ENCODE measurements at regions not wholly inside any gene's neighbourhood (a gene's known extent, or its start where the extent isn't known, plus 50 kb on each side); places are given as distances from the start of the nearest gene placed in this dataset.

- H2AFZ ChIP-seq (ENCODE audit: low read depth, low read length): no peak overlapping the region
- H3K79me2 ChIP-seq (replicated peaks; ENCODE audit: insufficient read depth, low read length): no peaks in the 10 kb centered on the region
- no peaks in the 10 kb centered on the region for H3K9me3 ChIP-seq (ENCODE audit: low read length)
- H3K27me3 ChIP-seq (ENCODE audit: insufficient read depth, low read depth, low read length): no peaks in the 10 kb centered on the region
- no peak overlapping the region for H3K27ac ChIP-seq (ENCODE audit: low read length)
- H3K4me3 ChIP-seq (ENCODE audit: low read length): no peak overlapping the region
- no peak for TF ChIP-seq POLR2AphosphoS5 (IDR thresholded peaks at IDR 0.05)
- no peak for TF ChIP-seq RAD21 (conservative IDR thresholded peaks at IDR 0.05)
- no peak for TF ChIP-seq CTCF (IDR thresholded peaks at IDR 0.05; ENCODE audit: poor library complexity, severe bottlenecking)
- no peak for TF ChIP-seq EZH2 (IDR thresholded peaks at IDR 0.05; ENCODE audit: borderline replicate concordance, insufficient read depth, low read length, poor library complexity, severe bottlenecking)
- no peak for TF ChIP-seq EP300 (conservative IDR thresholded peaks at IDR 0.05; ENCODE audit: poor library complexity, severe bottlenecking)
- TF ChIP-seq SMC3 (conservative IDR thresholded peaks at IDR 0.05; ENCODE audit: poor library complexity): no peak
- TF ChIP-seq REST (IDR thresholded peaks at IDR 0.05; ENCODE audit: borderline replicate concordance): no peak
- TF ChIP-seq MXI1 (conservative IDR thresholded peaks at IDR 0.05; ENCODE audit: poor library complexity, severe bottlenecking): no peak
- TF ChIP-seq TAF1 (IDR thresholded peaks at IDR 0.05; ENCODE audit: low read depth): no peak
- no peaks in the 10 kb centered on the region for H3F3A ChIP-seq (ENCODE audit: insufficient read depth, low read length, poor library complexity, severe bottlenecking)
- H3K4me2 ChIP-seq (ENCODE audit: low read length): no peak overlapping the region
- no peaks in the 10 kb centered on the region for H3K9me2 ChIP-seq (ENCODE audit: insufficient read depth, low read length)
- H4K20me1 ChIP-seq (ENCODE audit: insufficient read depth): no peaks in the 10 kb centered on the region
- no peak overlapping the region for H3K9ac ChIP-seq (ENCODE audit: low read length)
- no peaks in the 10 kb centered on the region for H3K36me3 ChIP-seq (ENCODE audit: insufficient read depth, low read length)
Observed at GRCh38 chr4:111113591-111113990, 490.7 kb upstream of the PITX2 start.

GRCh38 chr4:111115881-111116280 is 493.0 kb upstream of the PITX2 start:
- H3K36me3 ChIP-seq (ENCODE audit: insufficient read depth, low read length): no peaks in the 10 kb centered on the region
- no peaks in the 10 kb centered on the region for H3K9me3 ChIP-seq (ENCODE audit: low read length)
- no peak overlapping the region for H3K9ac ChIP-seq (ENCODE audit: low read length)
- no peaks in the 10 kb centered on the region for H4K20me1 ChIP-seq (ENCODE audit: insufficient read depth)
- no peaks in the 10 kb centered on the region for H3K79me2 ChIP-seq (replicated peaks; ENCODE audit: insufficient read depth, low read length)
- no peaks in the 10 kb centered on the region for H3K9me2 ChIP-seq (ENCODE audit: insufficient read depth, low read length)
- no peak overlapping the region for H3K27ac ChIP-seq (ENCODE audit: low read length)
- no peak overlapping the region for H3K4me2 ChIP-seq (ENCODE audit: low read length)
- H2AFZ ChIP-seq (ENCODE audit: low read depth, low read length): no peak overlapping the region
- H3F3A ChIP-seq (ENCODE audit: insufficient read depth, low read length, poor library complexity, severe bottlenecking): no peaks in the 10 kb centered on the region
- H3K27me3 ChIP-seq (ENCODE audit: insufficient read depth, low read depth, low read length): no peaks in the 10 kb centered on the region
- TF ChIP-seq SMC3 (conservative IDR thresholded peaks at IDR 0.05; ENCODE audit: poor library complexity): no peak
- TF ChIP-seq EP300 (conservative IDR thresholded peaks at IDR 0.05; ENCODE audit: poor library complexity, severe bottlenecking): no peak
- no peak for TF ChIP-seq CTCF (IDR thresholded peaks at IDR 0.05; ENCODE audit: poor library complexity, severe bottlenecking)
- no peak overlapping the region for H3K4me3 ChIP-seq (ENCODE audit: low read length)
